Lung (tissue), 11 donors: ENCODE measurements at regions not wholly inside any gene's neighbourhood (a gene's known extent, or its start where the extent isn't known, plus 50 kb on each side); places are given as distances from the start of the nearest gene placed in this dataset.

Source experiments
- ATAC-seq: fragments of 200-7000 bp; cut with Tn5 transposase; one replicate; pipeline ENCODE4 v1.9.1; 2020; ENCODE audit warnings: moderate number of reproducible peaks; ENCODE audit not compliant: insufficient read depth, low FRiP score
- DNase-seq, 3 donors: peaks; one replicate each; pipeline ENCODE4 v3.0.0-alpha.2; 2013 to 2017
- H3K27ac ChIP-seq, 2 donors: one replicate each; pipeline ENCODE4 v1.5.1; 2013; ENCODE audit warnings: mild to moderate bottlenecking in 2 of 2, moderate library complexity in 2 of 2, control low read depth in 1 of 2, inconsistent platforms in 1 of 2, low read depth in 1 of 2, low read length in 1 of 2
- H3K27me3 ChIP-seq, 3 donors: one replicate each; pipeline ENCODE4 v1.5.1; 2013; ENCODE audit warnings: low read length in 2 of 3; ENCODE audit not compliant: control insufficient read depth in 3 of 3, insufficient read depth in 3 of 3
- H3K36me3 ChIP-seq, 4 donors: one replicate each; pipeline ENCODE4 v1.5.1; 2013; ENCODE audit warnings: low read length in 4 of 4, mild to moderate bottlenecking in 1 of 4, moderate library complexity in 1 of 4; ENCODE audit not compliant: control insufficient read depth in 4 of 4, insufficient read depth in 4 of 4
- H3K4me1 ChIP-seq, 5 donors: one replicate each; pipeline ENCODE4 v1.5.1; 2013; ENCODE audit warnings: low read length in 5 of 5, mild to moderate bottlenecking in 2 of 5, moderate library complexity in 1 of 5; ENCODE audit not compliant: control insufficient read depth in 5 of 5, insufficient read depth in 5 of 5
- H3K4me3 ChIP-seq: one replicate; pipeline ENCODE4 v1.5.1; 2013; ENCODE audit warnings: mild to moderate bottlenecking, control low read depth, moderate library complexity
- H3K9ac ChIP-seq, 2 donors: one replicate each; pipeline ENCODE4 v1.5.1; 2013; ENCODE audit warnings: low read length in 2 of 2, control low read depth in 1 of 2; ENCODE audit not compliant: insufficient read depth in 1 of 2
- H3K9me3 ChIP-seq, 4 donors: one replicate each; pipeline ENCODE4 v1.5.1; 2013; ENCODE audit warnings: low read length in 3 of 4, mild to moderate bottlenecking in 1 of 4, moderate library complexity in 1 of 4; ENCODE audit not compliant: control insufficient read depth in 4 of 4, insufficient read depth in 3 of 4
- CTCF ChIP-seq: IDR thresholded peaks from 2 replicates; pipeline ENCODE4 v1.5.1; 2012; ENCODE audit warnings: mild to moderate bottlenecking; ENCODE audit errors: control extremely low read depth, extremely low read depth
- WGBS, 2 donors: extraction: QIAGEN DNeasy Blood & Tissue Kit; methylation state at CpG; one replicate each; pipeline ENCODE4 v1.1.7; 2013; 5-methylcytosine and 5-hydroxymethylcytosine counted together
- donor health status: control.
- donor health status: control.
- donor health status: Bipolar disorder and iron deficiency.
- donor health status: healthy.
- donor health status: DM: yes; HTN: yes; CAD: no.

- no peak overlapping the region for H3K9ac ChIP-seq
- H3K27me3 ChIP-seq = no peaks in the 10 kb centered on the region
- H3K4me3 ChIP-seq = no peak overlapping the region
- TF ChIP-seq CTCF = no peak
- WGBS, 2 donors = 21 to 64% methylated on average over 2 of the region's 2 CpGs
- DNase-seq (no peak), ATAC-seq (no peak)
- H3K4me1 ChIP-seq = peaks cover 0 to 5% (median 0%) of the 10 kb centered on the region in 5 donors
- no peak overlapping the region for H3K27ac ChIP-seq
- no peaks in the 10 kb centered on the region for H3K36me3 ChIP-seq
- peaks cover 0 to 3% (median 0%) of the 10 kb centered on the region in 4 donors for H3K9me3 ChIP-seq
Measured at GRCh38 chr1:185551008-185551407, 183.2 kb upstream of the HMCN1 start.

GRCh38 chr1:185549906-185550305, 184.3 kb upstream of the HMCN1 start:
- H3K27ac ChIP-seq = no peak overlapping the region
- peaks cover 0 to 3% (median 0%) of the 10 kb centered on the region in 4 donors for H3K9me3 ChIP-seq
- no peaks in the 10 kb centered on the region for H3K27me3 ChIP-seq
- H3K4me1 ChIP-seq = peaks cover 0 to 5% (median 0%) of the 10 kb centered on the region in 5 donors
- WGBS, 2 donors = 70 to 94% methylated on average over 1 of the region's 1 CpG
- H3K9ac ChIP-seq = no peak overlapping the region
- no peak overlapping the region for H3K4me3 ChIP-seq
- H3K36me3 ChIP-seq = no peaks in the 10 kb centered on the region
- no peak for ATAC-seq
- no peak for TF ChIP-seq CTCF
- no peak for DNase-seq

GRCh38 chr1:185546029-185546428, 188.2 kb upstream of the HMCN1 start:
- Histone ChIP-seq H3K4me1 (peaks cover 0 to 5% (median 0%) of the 10 kb centered on the region in 5 donors), H3K9me3 (no peaks in the 10 kb centered on the region), H3K4me3 (no peak overlapping the region), H3K36me3 (no peaks in the 10 kb centered on the region), H3K27ac (no peak overlapping the region), H3K27me3 (no peaks in the 10 kb centered on the region), H3K9ac (no peak overlapping the region)
- TF ChIP-seq CTCF = no peak
- 96% methylated on average over 4 of the region's 4 CpGs for WGBS, 2 donors
- ATAC-seq = no peak
- no peak for DNase-seq

DNA sequence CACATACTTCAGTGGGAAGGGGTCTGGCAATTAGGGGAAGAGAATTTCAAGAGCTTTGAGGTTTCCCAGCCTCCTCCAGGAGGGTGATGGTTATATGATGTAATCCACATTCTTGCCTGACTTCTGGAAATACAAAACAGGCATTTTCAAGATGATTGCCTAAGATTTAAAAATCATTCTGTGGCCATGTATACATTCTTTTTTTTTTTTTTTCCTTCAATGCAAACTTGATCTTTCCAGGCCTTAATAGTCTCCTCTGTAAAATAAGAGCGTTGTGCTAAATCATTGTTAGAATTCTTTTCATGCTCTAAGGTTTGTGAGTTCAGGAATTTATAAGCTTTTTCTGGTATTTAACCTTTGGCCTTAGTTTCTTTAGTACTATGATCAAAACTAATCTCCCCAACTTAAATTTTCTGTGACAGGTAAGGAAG, 192.3 kb upstream of the HMCN1 start:
- Histone ChIP-seq H3K4me3 (no peak overlapping the region), H3K9me3 (no peaks in the 10 kb centered on the region), H3K4me1 (no peaks in the 10 kb centered on the region), H3K27ac (no peak overlapping the region), H3K36me3 (no peaks in the 10 kb centered on the region), H3K27me3 (no peaks in the 10 kb centered on the region), H3K9ac (no peak overlapping the region)
- DNase-seq = no peak
- TF ChIP-seq CTCF = no peak
- no peak for ATAC-seq
- WGBS, 2 donors = 80 to 92% methylated on average over 1 of the region's 1 CpG
